ENCODE measurements at regions not wholly inside any gene's neighbourhood (a gene's known extent, or its start where the extent isn't known, plus 50 kb on each side); places are given as distances from the start of the nearest gene placed in this dataset.
"Not testable (repeated sequence)": the region's sequence is repeated elsewhere in the genome, so short reads cannot be mapped to it uniquely, and the experiment has no call there.

DNA sequence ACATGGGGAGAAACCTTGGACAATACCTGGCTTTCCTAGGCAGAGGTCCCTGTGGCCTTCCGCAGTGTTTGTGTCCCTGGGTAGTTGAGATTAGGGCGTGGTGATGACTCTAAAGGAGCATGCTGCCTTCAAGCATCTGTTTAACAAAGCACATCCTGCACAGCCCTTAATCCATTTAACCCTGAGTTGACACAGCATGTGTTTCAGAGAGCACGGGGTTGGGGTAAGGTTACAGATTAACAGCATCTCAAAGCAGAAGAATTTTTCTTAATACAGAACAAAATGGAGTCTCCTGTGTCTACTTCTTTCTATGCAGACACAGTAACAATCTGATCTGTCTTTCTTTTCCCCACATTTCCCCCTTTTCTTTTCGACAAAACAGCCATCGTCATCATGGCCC, 244.7 kb upstream of the PRKCQ start:
- H4K5ac ChIP-seq (ENCODE audit: insufficient read length, low read depth, low read length); H3K27me3 ChIP-seq (ENCODE audit: insufficient read depth, low read length); H3K4me1 ChIP-seq (ENCODE audit: insufficient read depth, low read length); H2BK15ac ChIP-seq (ENCODE audit: low read depth, low read length); H3K18ac ChIP-seq (ENCODE audit: insufficient read length, low read depth, low read length); H2BK5ac ChIP-seq (ENCODE audit: insufficient read length, low read length); H3K27ac ChIP-seq (ENCODE audit: insufficient read length, low read depth, low read length); H4K8ac ChIP-seq (replicated peaks; ENCODE audit: insufficient read length, low read depth, low read length); H3K9me3 ChIP-seq (ENCODE audit: control insufficient read depth, low read depth, low read length); H4K91ac ChIP-seq (ENCODE audit: insufficient read length, low read depth, low read length); H3K23ac ChIP-seq (ENCODE audit: insufficient read length, low read depth, low read length); H3K4ac ChIP-seq (ENCODE audit: low read depth, low read length); H2BK20ac ChIP-seq (ENCODE audit: low read depth, low read length, poor library complexity, severe bottlenecking); H3K79me2 ChIP-seq (ENCODE audit: insufficient read depth, low read length); H3K4me2 ChIP-seq (ENCODE audit: insufficient read depth, insufficient read length, low read length); H2AK5ac ChIP-seq (ENCODE audit: insufficient read length, low read length); H3T11ph ChIP-seq (ENCODE audit: low read length); H2BK120ac ChIP-seq (ENCODE audit: low read depth, low read length, poor library complexity, severe bottlenecking); H3K23me2 ChIP-seq (ENCODE audit: insufficient read length, low read depth, low read length, poor library complexity, severe bottlenecking); H3K56ac ChIP-seq (ENCODE audit: insufficient read length, low read depth, low read length); H3K27me3 Mint-ChIP-seq (ENCODE audit: low read depth); H3K79me1 ChIP-seq (ENCODE audit: insufficient read depth, low read depth, low read length, poor library complexity, severe bottlenecking); H2AFZ ChIP-seq (ENCODE audit: low read length); H3K14ac ChIP-seq (ENCODE audit: insufficient read depth, low read length); H3K9me3 Mint-ChIP-seq; H3K4me3 Mint-ChIP-seq; H2BK12ac ChIP-seq (ENCODE audit: insufficient read length, low read depth, low read length); H4K20me1 ChIP-seq (ENCODE audit: control insufficient read depth, insufficient read depth, insufficient read length); H3K9ac ChIP-seq (ENCODE audit: extremely low read depth, insufficient read length, low read length); DNase-seq: not testable (repeated sequence)
- peak overlapping the region in 2 of 3 experiments; percentile 27 to 96; a peak in 3 of 7 replicates for H3K27ac Mint-ChIP-seq
- peaks cover 31 to 66% of the 10 kb centered on the region in 2 experiments for H3K4me1 Mint-ChIP-seq
- no CpG with 5 or more reads among the region's 5 CpGs for WGBS (ENCODE audit: extremely low coverage, insufficient read length, low lambda C conversion rate)
- peaks cover 0 to 10% (median 0%) of the 10 kb centered on the region in 3 experiments; a peak in 3 of 7 replicates for H3K36me3 Mint-ChIP-seq (ENCODE audit: insufficient read depth in 1 of 3, low read depth in 3 of 3)

All from H9 (cell line).